NOMO-1 (cell line): ENCODE measurements at regions not wholly inside any gene's neighbourhood (a gene's known extent, or its start where the extent isn't known, plus 50 kb on each side); places are given as distances from the start of the nearest gene placed in this dataset.

Experiments used
- DNase-seq, 2 experiments: peaks; one replicate each; lab custom pipeline; 2025; ENCODE audit not compliant: unreplicated experiment in 2 of 2; lab: John Stamatoyannopoulos, UW

DNA sequence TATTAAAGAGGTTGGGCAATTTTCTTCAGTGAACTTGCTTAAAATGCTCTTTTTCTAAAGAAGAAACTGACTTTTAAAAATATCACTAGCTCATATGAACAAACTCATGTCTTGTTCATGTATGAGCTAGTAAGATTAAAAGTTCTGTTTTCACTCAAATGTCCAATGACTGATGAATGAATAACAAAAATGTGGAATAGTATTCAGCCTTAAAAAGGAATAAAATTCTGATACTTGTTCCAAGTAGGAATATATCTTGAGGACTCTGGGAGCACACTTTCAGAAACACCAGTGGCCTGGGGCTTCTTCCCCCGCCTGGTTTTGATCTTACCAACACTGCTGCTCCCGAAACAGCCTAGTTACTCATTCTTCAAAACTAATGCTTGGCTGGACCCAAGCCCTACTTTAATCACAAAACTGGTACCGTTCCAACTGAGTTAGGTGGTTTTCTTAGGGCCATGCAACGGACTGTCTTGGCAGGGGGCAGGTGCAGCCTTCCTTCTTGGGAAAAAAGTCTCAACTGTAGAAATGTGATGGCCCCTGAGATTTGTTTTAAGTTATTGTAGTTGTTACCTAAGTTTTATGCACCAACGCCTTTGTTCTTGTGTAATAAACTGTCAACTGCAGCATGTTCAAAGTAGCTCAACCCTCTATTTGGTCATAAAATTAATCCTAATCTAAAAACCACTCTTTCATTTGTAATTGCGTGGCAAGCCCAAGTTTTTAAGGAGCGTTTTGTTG, 116.0 kb downstream of the ETS2 start:
- peak; percentile 46 to 52 for DNase-seq

DNA sequence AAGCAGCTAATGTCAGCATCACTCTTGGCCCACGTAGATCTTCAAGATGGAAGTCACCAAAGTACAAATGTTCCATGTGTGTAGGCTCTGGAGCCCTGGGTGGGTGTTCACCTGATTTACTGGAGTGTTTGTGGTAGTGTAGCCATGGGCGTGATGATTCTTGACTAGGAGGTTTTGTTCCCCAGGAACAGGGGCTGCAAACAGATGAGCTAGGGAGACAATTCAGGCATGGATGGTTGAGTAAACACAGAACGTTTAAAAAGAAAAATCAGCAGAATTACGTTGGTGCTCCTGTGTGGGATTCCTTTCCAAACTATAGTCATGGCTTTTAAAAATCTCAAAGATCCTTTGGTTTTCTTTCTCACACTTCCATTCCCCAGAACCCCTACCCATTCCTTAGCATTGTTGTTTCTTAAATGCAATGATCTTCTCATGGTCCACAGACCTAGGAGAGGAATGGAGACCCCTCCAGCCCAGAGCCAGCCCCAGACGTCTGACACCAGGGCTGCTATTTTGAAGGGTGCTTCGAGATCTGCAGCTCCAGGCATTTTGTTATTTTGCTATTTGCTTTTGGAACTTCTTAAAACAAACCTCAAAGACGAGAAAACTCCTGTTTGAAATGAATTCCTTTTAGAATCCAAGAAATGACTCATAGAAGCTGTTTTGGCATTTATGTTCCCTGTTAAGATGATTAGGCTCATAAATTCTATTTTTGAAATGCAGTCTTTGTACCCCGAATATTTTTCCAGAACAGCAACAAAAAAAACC, 115.1 kb downstream of the ETS2 start:
- DNase-seq, result no peak

DNA sequence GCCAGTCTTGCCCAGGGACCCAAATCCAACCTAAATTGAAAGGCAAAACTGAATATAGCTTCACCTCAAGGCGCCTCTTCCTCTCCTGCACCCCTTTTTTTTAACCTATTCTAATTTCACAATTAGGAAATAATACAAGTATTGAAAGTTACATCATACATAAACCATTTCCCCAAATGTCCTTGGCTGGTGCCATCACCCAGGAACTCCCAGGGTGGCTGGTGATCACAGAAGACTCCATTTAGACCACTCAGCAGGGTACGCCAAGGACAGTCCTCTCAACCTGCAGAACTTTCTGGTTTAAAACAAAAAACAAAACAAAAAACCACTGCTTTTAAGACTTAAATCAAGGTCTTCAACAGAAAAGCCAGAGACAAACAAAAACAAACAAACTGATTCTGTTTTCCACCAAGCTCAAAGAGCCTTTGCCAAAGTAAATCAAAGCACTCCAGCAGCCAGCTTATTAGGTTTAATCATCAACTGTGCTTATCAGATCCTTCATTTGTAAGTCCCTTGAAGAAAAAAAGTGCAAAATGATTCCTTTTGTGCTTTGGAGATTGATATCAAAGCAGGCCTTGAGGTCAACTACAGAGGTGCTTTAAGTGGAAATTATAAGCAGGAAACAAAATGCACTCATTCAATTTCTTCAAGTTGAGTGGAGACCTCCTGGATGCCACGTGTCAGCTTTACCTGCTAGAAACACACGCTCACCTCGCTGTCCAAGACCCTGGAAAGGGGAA, 113.0 kb downstream of the ETS2 start:
- no peak for DNase-seq

DNA sequence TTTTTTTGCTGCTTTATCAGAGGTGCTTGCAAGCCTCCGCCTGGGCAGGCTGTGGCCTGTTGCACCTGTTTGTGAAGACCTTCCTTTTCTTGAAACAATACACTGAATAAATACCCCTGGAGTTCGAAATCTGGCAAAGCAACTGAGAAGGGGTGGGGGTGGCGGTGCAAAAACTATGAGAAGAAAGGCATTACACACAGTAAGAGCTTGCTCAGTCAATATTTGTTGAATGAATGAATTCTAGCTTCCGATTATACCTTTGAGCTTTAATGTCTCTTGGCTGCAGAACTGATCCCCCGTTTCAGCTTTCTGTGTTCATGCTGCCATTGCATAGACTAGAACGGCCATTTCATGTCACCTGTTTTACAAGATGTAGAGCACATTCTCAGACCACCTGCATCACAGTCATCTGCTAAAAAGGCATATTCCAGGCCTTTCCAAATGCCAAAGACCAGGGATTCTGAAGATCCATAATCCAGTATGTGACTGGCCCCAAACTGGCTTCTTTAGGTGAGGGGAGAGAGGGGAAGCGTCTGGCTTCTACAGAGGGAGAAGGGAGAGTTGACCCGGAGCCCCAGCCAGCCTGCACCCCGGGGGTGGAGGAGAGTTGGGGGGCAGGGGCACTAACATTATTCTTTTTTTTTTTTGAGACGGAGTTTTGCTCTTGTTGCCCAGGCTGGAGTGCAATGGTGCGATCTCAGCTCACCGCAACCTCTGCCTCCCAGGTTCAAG, 111.5 kb downstream of the ETS2 start:
- no peak for DNase-seq

DNA sequence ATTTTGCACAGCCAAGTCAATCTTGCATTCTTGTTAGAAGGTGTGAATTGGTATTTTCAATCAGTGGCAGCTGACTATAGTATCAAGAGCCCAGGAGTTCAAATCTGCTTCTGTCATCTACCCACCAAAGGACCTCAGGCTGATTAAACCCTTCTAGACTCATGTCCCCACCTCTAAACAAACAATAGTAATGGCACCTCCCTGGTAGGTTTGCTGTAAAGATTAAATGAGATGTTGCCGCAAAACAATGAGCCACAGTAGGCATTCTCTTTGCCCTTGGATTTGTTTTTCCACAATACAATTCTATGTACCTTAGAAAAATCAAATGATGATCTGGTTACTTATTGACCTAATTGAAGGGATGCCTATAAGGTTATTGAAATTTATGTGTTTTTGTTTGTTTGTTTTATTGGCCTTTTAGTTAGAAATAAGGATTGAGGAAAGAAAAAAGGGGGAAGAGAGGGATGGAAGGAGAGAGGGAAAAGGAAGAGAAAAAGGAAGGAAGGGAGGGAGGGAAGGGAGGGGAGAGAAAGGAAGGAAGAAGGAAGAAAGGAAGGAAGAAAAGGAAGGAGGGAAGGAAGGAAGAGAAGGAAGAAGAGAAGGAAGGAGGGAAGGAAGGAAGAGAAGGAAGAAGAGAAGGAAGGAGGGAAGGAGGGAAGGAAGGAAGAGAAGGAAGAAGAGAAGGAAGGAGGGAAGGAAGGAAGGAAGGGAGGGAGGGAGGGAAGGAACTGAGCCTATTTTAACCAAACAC, 110.7 kb downstream of the ETS2 start:
- DNase-seq, result no peak

DNA sequence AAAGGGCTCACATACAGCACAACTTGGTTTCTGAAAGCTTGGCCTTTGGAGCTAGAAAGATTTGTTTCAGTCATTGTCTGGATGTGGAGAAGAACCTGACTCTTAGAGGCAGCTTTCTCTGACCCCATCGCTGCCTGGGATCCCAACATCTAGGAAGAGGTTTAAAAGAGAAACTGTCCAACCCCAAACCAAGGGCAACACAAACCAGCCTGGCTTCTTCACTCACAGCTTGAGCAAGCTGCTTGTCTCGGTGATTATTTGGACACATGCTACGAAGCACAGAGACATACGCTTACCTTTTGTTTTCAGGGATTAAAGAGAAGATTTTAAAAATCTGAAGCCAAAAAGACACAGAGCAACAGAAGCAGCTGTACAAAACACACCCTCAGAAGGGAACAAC, 109.8 kb downstream of the ETS2 start:
- DNase-seq, result no peak

DNA sequence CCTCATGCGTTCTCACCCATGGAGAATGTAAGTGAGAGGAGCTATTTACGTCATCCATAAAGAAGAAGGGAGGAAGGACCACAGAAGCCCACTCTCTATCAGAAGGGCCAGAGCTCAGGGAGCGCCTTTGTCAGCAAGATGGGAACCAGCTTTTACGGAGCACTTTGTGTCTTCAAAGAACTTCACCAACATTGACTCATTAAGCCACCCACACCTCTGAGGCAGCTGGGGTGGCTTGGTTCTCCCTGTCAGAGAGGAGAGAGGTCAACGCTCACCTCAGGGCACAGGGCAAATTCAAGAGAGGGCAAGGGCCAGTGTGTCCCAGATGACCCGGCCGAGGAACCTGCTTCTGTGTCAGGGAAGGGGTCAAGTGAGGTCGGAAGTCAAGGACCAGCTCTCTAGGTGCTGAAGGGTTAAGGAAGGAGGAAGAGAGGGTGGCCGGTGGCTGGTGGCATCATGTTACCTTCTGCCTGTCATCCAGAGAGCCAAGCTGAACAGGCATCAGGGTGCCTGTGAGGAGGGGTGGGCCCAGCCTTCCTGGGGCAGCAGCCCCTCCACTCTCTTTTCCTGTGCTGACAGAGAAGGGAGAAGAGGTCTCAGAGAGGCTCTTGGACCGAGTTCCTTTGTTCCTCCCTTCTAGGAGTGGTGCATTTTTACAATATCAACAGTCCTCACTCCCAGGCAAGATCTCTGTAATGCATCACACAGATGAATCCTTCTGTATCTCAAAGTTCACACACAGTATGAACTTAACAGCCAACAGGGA, 109.0 kb downstream of the ETS2 start:
- DNase-seq, result no peak

DNA sequence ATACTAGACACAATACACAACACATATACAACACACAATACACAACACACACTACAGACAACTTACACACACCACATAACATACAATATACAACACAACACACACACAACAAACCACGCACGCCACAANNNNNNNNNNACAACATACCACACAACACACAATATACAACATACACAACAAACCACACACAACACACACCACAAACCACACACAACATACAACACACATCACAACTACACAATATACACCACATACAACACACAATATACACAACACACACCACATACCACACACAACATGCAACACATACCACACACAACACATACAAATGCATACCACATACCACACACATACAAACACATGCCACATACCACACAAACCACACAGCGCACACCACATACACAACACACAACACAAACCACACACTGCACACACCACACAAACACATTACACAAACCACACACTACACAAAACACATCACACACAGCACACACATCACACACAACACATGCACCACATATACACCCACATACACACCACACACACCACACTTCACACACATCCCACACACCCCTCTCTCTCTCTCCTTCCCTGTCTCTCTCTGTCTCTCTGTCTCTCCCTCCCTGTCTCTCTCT, 108.3 kb downstream of the ETS2 start:
- no peak for DNase-seq

DNA sequence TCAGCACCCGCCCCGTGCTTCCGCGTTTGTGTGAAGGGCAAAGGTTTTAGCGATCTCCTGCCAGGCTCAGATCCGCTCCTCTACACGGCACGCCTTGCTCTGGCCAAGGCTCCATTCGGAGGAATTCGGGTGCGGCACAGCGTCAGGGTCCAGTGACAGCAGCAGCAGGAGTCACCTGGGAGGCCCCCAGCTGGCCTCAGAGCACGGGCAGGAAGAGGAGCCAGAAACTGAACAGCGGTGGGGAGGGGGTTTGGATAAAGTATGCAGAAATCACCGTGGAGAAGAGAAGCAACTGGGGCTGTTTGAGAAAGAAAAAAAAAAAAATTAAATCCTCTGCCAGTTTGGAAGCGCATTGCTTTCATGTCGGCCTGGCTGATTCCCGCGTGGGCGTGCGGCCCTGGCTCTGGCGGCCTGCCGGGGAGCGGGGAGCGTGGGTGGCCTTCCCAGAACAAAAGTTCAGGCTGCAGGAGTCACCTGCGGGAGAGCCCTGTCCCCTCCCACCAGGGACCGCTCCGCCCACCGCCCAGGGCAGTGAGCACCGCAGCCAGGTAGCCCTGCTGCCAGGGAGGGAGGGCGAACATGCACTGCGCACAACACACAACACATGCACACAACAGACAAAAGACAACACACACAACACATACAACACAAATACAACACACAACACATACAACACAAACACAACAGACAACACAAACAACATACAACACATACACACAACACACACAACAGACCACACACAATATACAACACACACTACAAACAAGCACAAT, 107.6 kb downstream of the ETS2 start:
- no peak for DNase-seq

DNA sequence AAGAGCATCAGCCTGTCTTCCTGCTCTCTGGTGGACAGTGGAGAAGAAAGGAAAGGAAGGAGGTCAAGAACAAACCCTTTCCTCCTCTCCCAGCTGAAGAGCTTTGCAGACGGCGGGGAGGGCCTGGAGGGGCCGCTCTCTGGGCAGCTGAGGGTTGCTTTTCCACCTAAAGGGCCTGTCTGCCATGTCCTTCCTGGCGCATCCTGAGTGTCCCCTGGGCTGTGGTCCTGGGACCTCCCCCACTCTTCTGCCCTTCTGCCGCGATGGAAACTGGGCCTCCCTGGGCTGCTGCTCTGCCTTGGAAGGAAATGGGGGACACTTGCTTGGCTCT, 107.0 kb downstream of the ETS2 start:
- DNase-seq, result no peak

DNA sequence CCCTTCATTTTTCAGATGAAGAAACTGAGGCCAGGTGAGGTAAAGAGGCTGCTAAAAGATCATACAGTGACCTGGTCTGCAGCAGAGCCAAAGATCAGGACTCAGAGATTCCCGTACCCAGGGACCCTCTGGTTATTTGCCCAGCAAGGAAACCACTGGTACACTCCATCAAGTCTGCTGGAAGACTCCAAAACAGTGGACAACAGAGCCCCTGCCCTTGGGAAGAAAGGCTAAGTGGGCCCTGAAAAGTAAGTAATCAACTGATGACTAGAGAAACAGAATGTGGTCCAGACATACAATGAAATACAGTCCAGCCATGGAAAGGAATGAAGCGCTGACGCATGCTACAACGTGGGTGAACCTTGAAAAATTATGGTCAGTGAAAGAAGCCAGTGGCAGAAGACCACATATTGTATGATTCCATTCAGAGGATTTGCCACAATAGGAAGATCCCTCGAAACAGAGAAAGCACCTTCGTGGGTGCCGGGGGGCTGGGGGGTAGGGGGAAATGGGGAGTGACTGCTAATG, 106.4 kb downstream of the ETS2 start:
- DNase-seq, result no peak

DNA sequence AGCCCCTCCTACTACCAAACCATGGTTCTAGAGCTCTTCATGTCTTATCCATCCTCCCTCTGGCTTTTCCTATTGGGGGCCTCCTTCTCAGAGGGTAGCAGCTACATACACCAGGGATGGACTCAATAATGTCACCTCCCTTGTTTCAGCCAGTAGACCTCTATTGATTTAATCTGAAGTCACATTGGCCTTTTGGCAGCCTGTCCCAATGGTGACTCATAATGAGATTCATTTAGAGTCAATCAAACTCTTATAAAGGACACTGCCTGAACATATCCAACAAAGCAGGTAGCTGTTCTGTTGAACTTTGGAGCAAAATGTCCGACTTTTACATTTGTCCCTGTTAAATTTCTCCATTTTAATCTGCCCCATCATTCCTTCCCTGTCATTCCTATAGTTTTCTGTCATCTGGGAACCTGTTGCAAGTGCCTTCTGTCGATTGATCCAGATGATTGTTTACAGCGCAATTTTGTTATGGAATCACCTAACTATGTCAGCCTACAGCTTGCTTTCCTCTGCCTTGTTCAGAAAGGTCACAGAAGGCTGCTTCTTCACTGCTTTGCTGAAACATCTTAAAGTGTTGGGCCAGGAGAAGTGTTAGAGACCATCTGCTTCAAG, 105.9 kb downstream of the ETS2 start:
- no peak for DNase-seq

DNA sequence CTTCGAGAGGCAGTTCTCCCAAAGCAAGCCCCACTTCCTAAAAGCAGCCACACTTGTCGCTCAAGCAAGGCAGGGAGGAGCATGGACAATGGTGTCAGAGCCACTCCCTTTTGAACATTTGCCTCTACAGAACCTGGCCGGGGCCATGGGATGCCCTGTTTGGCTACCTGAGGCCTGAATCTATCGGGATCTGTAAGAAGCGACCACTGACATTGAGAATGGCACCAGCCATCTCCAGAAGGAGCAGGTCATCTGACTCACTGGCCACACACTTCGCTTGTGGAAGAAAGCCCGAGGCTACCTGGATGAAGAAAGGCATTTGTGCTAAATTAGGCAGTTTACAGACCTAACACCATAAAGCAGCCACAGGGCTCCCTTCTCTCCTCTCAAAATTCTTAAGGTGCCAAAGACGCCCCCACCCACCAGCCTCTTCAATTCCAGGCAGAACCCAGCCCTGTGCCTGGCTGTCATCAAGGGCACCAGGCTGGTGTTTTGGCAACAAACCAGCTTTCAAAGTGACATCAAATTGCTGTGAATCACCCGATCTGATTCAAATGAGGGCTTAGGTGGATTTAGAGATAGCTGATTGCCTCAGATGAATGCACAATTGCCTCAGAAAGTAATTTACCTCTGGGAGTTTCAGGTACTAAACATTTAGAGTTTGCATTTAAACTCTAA, 104.8 kb downstream of the ETS2 start:
- DNase-seq, result no peak

DNA sequence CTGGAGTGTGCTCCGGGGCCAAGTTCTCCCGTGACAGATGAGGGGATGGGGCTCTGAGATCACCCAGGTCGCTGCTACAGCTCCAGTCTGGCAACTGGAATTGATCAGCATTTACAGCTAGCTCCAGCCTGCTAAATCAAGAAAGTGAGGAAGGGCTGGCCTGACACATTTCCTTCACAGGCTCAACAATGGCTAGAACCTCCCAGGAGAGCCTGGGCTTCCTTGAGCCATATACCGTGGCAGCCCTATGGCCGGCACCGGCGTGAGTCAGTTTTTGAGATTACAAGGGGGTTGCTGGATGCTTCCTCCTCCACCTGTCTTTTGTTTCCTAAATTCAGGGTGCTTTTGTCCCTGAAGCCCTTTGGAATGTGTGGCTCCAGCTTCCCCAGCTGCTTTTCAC, 104.2 kb downstream of the ETS2 start:
- no peak for DNase-seq

DNA sequence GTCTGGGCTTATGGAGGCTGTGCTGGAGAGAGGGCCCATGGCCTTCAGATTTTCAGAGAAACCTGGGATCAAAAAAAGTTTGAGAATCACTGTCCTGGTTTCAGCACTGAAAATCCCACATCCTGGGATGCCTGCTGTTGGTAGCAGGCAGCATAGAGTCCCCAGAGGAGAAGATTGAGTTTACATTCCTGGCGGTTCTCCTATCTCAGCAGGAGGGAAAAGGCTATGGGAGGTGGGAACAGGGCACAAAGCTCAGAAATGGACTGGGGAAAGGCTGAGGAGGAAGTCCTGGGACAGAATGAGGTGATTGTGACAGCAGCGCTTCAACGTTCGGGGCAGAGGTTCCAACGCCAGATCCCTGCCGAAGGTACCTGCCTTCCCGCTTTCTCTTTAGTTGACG, 103.4 kb downstream of the ETS2 start:
- no peak for DNase-seq

DNA sequence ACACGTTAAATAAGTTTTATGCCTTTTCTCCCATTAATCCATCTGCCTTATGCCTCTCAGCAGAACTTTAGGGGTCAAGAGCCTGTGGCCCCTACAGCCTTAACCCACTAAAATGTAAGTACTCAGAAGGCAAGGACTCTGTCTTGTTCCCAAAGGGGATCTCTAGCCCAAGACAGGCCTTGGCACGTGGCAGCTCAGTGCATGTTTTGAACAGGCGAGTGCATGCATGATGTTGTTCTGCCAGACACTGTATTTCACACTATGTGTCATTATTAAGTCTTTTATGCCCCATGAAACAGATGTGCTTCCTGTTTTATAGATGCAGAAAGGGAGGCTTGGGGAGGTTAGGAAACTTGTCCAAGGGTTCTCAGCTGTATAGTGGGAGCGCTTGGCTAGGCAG, 102.8 kb downstream of the ETS2 start:
- no peak for DNase-seq

DNA sequence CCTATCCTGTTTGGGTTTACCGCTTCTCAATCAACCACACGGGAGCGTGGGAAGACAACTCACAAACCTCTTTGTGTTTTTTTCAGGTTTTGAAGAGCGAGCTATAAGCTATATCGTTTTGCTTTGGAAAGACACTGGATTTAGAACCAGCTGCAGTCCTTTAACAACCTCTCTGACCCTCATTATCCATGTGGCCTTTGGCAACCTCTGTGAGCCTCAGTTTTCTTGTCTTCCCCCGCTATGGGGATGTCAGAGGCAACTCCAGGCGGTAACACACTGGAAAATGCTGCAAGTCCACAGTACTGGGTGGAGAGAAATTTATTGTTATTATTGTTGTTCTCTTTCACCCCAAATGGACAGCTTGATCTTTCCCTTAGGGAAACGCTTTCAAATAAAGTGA, 100.0 kb downstream of the ETS2 start:
- no peak for DNase-seq
